ENCODE measurements at regions not wholly inside any gene's neighbourhood (a gene's known extent, or its start where the extent isn't known, plus 50 kb on each side); places are given as distances from the start of the nearest gene placed in this dataset.
"Not testable (repeated sequence)": the region's sequence is repeated elsewhere in the genome, so short reads cannot be mapped to it uniquely, and the experiment has no call there.

DNA sequence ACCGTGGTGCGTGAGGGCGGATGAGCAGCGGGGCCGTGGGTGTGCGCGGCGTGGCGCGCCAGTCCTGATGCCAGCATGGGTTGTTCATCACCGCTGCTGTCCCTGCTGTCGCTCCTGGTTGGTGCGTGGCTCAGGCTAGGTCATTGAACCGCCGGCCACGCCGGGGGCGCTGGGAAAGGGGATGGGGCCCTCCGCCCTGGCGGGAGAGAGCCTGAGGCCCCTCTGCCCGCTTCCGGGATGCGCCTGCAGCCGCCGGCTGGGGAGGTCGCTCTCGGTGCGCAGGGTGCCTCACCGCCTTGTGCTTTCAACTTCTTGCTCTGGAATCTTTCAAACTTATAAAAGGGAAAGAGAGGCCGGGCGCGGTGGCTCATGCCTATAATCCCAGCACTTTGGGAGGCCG, 68.5 kb upstream of the ERV3-1 start:
- H3K4me1 Mint-ChIP-seq (ENCODE audit: insufficient read depth, unreplicated experiment); DNase-seq (ENCODE audit: unreplicated experiment); H3K27me3 Mint-ChIP-seq (ENCODE audit: insufficient read depth, unreplicated experiment); CTCF ChIA-PET; H3K9me3 Mint-ChIP-seq (ENCODE audit: unreplicated experiment); H3K4me3 Mint-ChIP-seq (ENCODE audit: unreplicated experiment); H3K27ac Mint-ChIP-seq (ENCODE audit: low read depth, unreplicated experiment); BruUV-seq (replicated peaks); POLR2A ChIA-PET; intact Hi-C loops (cut with micrococcal nuclease): not testable (repeated sequence)
- peaks cover 17% of the 10 kb centered on the region for H3K36me3 Mint-ChIP-seq (ENCODE audit: insufficient read depth, unreplicated experiment)

DNA sequence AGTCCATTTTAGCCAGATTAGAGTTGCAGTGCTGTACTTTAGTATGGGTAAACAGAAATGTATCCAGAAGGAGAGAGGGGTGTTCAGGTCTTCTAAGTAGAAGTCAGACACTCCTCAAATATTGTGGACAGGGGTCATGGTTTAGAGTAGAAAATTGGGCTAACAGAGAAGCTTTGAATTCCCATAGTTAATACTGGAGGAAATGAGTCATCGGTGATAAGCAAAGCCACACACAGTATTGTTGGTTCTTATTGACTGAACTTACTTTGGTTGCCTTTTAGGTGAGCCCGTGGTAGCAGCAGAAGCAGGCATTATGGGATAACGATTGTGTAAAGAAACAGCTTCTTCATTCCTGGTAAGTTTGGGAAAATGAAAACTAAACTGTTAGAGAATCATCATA, 66.7 kb upstream of the ERV3-1 start:
- H3K4me3 Mint-ChIP-seq (ENCODE audit: unreplicated experiment); intact Hi-C loops (cut with micrococcal nuclease); H3K4me1 Mint-ChIP-seq (ENCODE audit: insufficient read depth, unreplicated experiment); CTCF ChIA-PET; H3K9me3 Mint-ChIP-seq (ENCODE audit: unreplicated experiment); H3K27me3 Mint-ChIP-seq (ENCODE audit: insufficient read depth, unreplicated experiment); POLR2A ChIA-PET; BruUV-seq (replicated peaks); DNase-seq (ENCODE audit: unreplicated experiment); H3K27ac Mint-ChIP-seq (ENCODE audit: low read depth, unreplicated experiment): not testable (repeated sequence)
- peaks cover 32% of the 10 kb centered on the region for H3K36me3 Mint-ChIP-seq (ENCODE audit: insufficient read depth, unreplicated experiment)

DNA sequence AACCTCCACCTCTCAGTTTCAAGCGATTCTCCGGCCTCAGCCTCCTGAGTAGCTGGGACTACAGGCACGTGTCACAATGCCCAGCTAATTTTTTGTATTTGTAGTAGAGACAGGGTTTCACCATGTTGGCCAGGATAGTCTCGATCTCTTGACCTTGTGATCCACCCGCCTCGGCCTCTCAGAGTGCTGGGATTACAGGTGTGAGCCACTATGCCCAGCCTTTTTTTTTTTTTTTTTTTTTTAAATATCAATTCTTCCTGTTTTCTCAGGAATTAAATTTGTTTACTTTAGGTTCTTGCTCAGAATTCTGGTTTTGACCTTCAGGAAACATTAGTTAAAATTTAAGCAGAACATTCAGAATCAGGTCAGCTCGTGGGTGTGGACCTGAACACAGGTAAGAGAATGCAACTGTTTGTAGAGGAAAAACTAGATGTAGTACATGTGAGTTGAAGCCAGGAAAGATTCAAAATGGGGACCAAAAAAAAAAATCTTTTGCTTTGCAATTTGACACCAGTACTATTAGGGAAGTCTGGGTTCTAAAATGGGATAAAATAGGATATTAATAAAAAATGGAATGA, 65.5 kb upstream of the ERV3-1 start:
- POLR2A ChIA-PET; H3K4me3 Mint-ChIP-seq (ENCODE audit: unreplicated experiment): not testable (repeated sequence)

DNA sequence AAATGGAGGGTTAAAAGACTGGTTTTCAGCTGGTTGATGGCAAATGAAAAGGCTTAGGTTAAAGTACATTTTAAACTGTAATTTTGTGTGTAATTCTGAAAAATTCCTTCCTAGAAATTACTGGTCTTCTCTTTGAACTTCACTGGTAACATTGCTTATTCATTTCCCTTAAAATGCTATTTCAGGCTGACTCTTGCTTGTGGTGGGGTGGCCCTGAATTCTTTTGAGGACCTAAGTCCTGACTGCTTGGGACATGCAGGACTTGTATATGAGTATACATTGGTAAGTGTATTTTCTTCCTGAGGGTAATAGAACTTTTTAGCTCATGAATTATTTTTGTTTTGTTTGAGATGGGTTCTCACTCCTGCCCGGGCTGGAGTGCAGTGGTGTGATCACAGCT, 63.0 kb upstream of the ERV3-1 start:
- peaks cover 50% of the 10 kb centered on the region for H3K36me3 Mint-ChIP-seq (ENCODE audit: insufficient read depth, unreplicated experiment)
- POLR2A ChIA-PET; DNase-seq (ENCODE audit: unreplicated experiment); H3K27ac Mint-ChIP-seq (ENCODE audit: low read depth, unreplicated experiment); intact Hi-C loops (cut with micrococcal nuclease); H3K4me1 Mint-ChIP-seq (ENCODE audit: insufficient read depth, unreplicated experiment); H3K9me3 Mint-ChIP-seq (ENCODE audit: unreplicated experiment); H3K27me3 Mint-ChIP-seq (ENCODE audit: insufficient read depth, unreplicated experiment); BruUV-seq (replicated peaks); H3K4me3 Mint-ChIP-seq (ENCODE audit: unreplicated experiment): not testable (repeated sequence)
- CTCF ChIA-PET: interaction anchor here (0.6 kb wide), 1 partner anchor 238 kb away, joined by 4 read pairs; no protein-coding TSS in a partner anchor

More for the DNA sequence above, 65.5 kb upstream of the ERV3-1 start:
- H3K9me3 Mint-ChIP-seq (ENCODE audit: unreplicated experiment); H3K27me3 Mint-ChIP-seq (ENCODE audit: insufficient read depth, unreplicated experiment); CTCF ChIA-PET; H3K27ac Mint-ChIP-seq (ENCODE audit: low read depth, unreplicated experiment); DNase-seq (ENCODE audit: unreplicated experiment); H3K4me1 Mint-ChIP-seq (ENCODE audit: insufficient read depth, unreplicated experiment); intact Hi-C loops (cut with micrococcal nuclease); BruUV-seq (replicated peaks): not testable (repeated sequence)
- H3K36me3 Mint-ChIP-seq (ENCODE audit: insufficient read depth, unreplicated experiment): peaks cover 34% of the 10 kb centered on the region

DNA sequence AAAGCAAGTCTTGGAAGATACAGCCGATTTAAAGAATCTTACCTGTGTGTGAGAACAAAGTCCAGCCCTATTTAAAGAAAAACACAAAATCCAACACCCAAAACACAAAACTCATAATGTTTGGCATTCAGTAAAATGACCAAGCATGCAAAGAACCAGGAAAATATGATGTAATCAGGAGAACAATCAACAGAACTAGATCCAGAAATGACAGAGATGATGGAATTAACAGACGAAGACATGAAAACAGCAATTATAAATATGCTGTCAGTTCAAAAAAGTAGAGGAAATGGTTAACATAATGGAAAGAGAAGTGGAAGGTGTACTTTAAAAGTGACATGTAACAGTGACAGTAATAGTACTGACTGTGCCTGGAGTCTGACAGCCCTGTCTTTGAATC, 56.1 kb upstream of the ERV3-1 start:
- H3K27me3 Mint-ChIP-seq (ENCODE audit: insufficient read depth, unreplicated experiment); H3K27ac Mint-ChIP-seq (ENCODE audit: low read depth, unreplicated experiment); CTCF ChIA-PET; intact Hi-C loops (cut with micrococcal nuclease); BruUV-seq (replicated peaks); H3K4me1 Mint-ChIP-seq (ENCODE audit: insufficient read depth, unreplicated experiment); DNase-seq (ENCODE audit: unreplicated experiment); H3K4me3 Mint-ChIP-seq (ENCODE audit: unreplicated experiment); H3K9me3 Mint-ChIP-seq (ENCODE audit: unreplicated experiment); POLR2A ChIA-PET: not testable (repeated sequence)
- H3K36me3 Mint-ChIP-seq (ENCODE audit: insufficient read depth, unreplicated experiment): peaks cover 26% of the 10 kb centered on the region

DNA sequence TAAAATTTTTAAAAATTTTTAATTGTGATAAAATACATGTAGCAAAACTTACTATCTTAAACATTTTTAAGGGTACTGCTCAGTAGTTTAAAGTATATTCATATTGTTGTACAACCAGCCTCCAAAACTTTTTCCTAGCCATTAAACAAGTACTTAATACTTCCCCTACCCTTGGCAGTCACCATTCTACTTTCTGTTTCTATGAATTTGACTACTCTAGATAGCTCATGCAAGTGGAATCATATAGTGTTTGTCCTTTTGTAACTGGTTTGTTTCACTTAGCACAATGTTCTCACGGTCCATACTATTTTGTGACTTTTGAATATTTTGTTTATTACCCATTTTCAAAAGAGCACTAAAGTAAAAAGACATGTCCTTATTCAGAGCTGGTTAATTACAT, 52.8 kb upstream of the ERV3-1 start:
- POLR2A ChIA-PET; BruUV-seq (replicated peaks); H3K4me3 Mint-ChIP-seq (ENCODE audit: unreplicated experiment); H3K27me3 Mint-ChIP-seq (ENCODE audit: insufficient read depth, unreplicated experiment); DNase-seq (ENCODE audit: unreplicated experiment); CTCF ChIA-PET; intact Hi-C loops (cut with micrococcal nuclease); H3K4me1 Mint-ChIP-seq (ENCODE audit: insufficient read depth, unreplicated experiment); H3K9me3 Mint-ChIP-seq (ENCODE audit: unreplicated experiment); H3K27ac Mint-ChIP-seq (ENCODE audit: low read depth, unreplicated experiment): not testable (repeated sequence)
- H3K36me3 Mint-ChIP-seq (ENCODE audit: insufficient read depth, unreplicated experiment): peaks cover 19% of the 10 kb centered on the region
